ENCODE measurements at regions not wholly inside any gene's neighbourhood (a gene's known extent, or its start where the extent isn't known, plus 50 kb on each side); places are given as distances from the start of the nearest gene placed in this dataset.

GRCh38 chr4:152234571-152234970 lies 301.3 kb downstream of the FBXW7 start:
- DNase-seq, result no peak

- DNase-seq, result no peak
Observed at GRCh38 chr4:152232271-152232670, 303.6 kb downstream of the FBXW7 start.

GRCh38 chr4:152229782-152230289 lies 306.1 kb downstream of the FBXW7 start:
- no peak for DNase-seq

GRCh38 chr4:152225680-152226079 lies 310.2 kb downstream of the FBXW7 start:
- DNase-seq, result no peak

GRCh38 chr4:152224721-152225420 lies 311.0 kb downstream of the FBXW7 start:
- no peak for DNase-seq

GRCh38 chr4:152224223-152224622 lies 311.7 kb downstream of the FBXW7 start:
- no peak for DNase-seq

GRCh38 chr4:152223600-152223999 lies 312.3 kb downstream of the FBXW7 start:
- no peak for DNase-seq

GRCh38 chr4:152221816-152222516 lies 313.9 kb downstream of the FBXW7 start:
- peak in 1 of 2 experiments; percentile 18 for DNase-seq

GRCh38 chr4:152220201-152220666 lies 315.7 kb downstream of the FBXW7 start:
- no peak for DNase-seq

GRCh38 chr4:152218576-152218975 lies 317.3 kb downstream of the FBXW7 start:
- DNase-seq, result no peak

GRCh38 chr4:152217896-152218295 lies 318.0 kb downstream of the FBXW7 start:
- no peak for DNase-seq

GRCh38 chr4:152211936-152212653 lies 323.8 kb downstream of the FBXW7 start:
- peak in 1 of 2 experiments; percentile 21 for DNase-seq

GRCh38 chr4:152209772-152210493 lies 326.0 kb downstream of the FBXW7 start:
- DNase-seq, result no peak

- DNase-seq, result no peak
Observed at GRCh38 chr4:152207378-152207720, 328.5 kb downstream of the FBXW7 start.

GRCh38 chr4:152206646-152207377 lies 329.1 kb downstream of the FBXW7 start:
- DNase-seq, result no peak

GRCh38 chr4:152206185-152206584 lies 329.7 kb downstream of the FBXW7 start:
- no peak for DNase-seq

GRCh38 chr4:152202415-152202814 lies 333.5 kb downstream of the FBXW7 start:
- DNase-seq, result no peak

GRCh38 chr4:152200511-152201333 lies 335.2 kb downstream of the FBXW7 start:
- peak in 1 of 2 experiments; percentile 15 for DNase-seq

- peak in 1 of 2 experiments; percentile 6 for DNase-seq
Observed at GRCh38 chr4:152197211-152197610, 338.7 kb downstream of the FBXW7 start.

GRCh38 chr4:152195888-152196287 lies 340.0 kb downstream of the FBXW7 start:
- no peak for DNase-seq

GRCh38 chr4:152193059-152193458 lies 342.8 kb downstream of the FBXW7 start:
- no peak for DNase-seq

Measured in NCI-H2081 (cell line).